NCI-H2029 (cell line): ENCODE measurements at regions not wholly inside any gene's neighbourhood (a gene's known extent, or its start where the extent isn't known, plus 50 kb on each side); places are given as distances from the start of the nearest gene placed in this dataset.
"Not testable (repeated sequence)": the region's sequence is repeated elsewhere in the genome, so short reads cannot be mapped to it uniquely, and the experiment has no call there.

Experiments
- DNase-seq: peaks from one replicate; lab custom pipeline; 2025; lab: John Stamatoyannopoulos, UW

- DNase-seq: no peak
Observed at GRCh38 chr4:18736551-18736950, 715.0 kb upstream of the LCORL start.

GRCh38 chr4:18735740-18736268, 714.2 kb upstream of the LCORL start:
- DNase-seq: no peak

GRCh38 chr4:18734405-18734804, 712.9 kb upstream of the LCORL start:
- DNase-seq: no peak

- no peak for DNase-seq
Observed at GRCh38 chr4:18733961-18734360, 712.4 kb upstream of the LCORL start.

- no peak for DNase-seq
Observed at GRCh38 chr4:18722748-18723191, 701.2 kb upstream of the LCORL start.

GRCh38 chr4:18698119-18698883, 676.7 kb upstream of the LCORL start:
- no peak for DNase-seq

GRCh38 chr4:18695733-18696527, 674.4 kb upstream of the LCORL start:
- no peak for DNase-seq

- no peak for DNase-seq
Observed at GRCh38 chr4:18691431-18692200, 670.1 kb upstream of the LCORL start.

- no peak for DNase-seq
Observed at GRCh38 chr4:18690291-18690955, 668.9 kb upstream of the LCORL start.

- peak; percentile 27 for DNase-seq
Observed at GRCh38 chr4:18689308-18690115, 668.0 kb upstream of the LCORL start.

GRCh38 chr4:18688351-18688750, 666.8 kb upstream of the LCORL start:
- not testable (repeated sequence) for DNase-seq

- DNase-seq: peak; percentile 1
Observed at GRCh38 chr4:18686338-18687037, 664.9 kb upstream of the LCORL start.

GRCh38 chr4:18684932-18685331, 663.4 kb upstream of the LCORL start:
- no peak for DNase-seq

- no peak for DNase-seq
Observed at GRCh38 chr4:18676526-18676915, 655.0 kb upstream of the LCORL start.

GRCh38 chr4:18675586-18676525, 654.3 kb upstream of the LCORL start:
- no peak for DNase-seq

- no peak for DNase-seq
Observed at GRCh38 chr4:18670034-18670433, 648.5 kb upstream of the LCORL start.

GRCh38 chr4:18669390-18669789, 647.8 kb upstream of the LCORL start:
- no peak for DNase-seq

GRCh38 chr4:18666322-18666721, 644.8 kb upstream of the LCORL start:
- DNase-seq: no peak

GRCh38 chr4:18664171-18664570, 642.6 kb upstream of the LCORL start:
- no peak for DNase-seq
